Rectal smooth muscle tissue (tissue), 1 donor: ENCODE measurements at regions not wholly inside any gene's neighbourhood (a gene's known extent, or its start where the extent isn't known, plus 50 kb on each side); places are given as distances from the start of the nearest gene placed in this dataset.

Experiments used
- H3K27ac ChIP-seq: one replicate; pipeline ENCODE4 v1.7.0; 2013; ENCODE audit warnings: low read depth, low read length, inconsistent platforms
- H3K27me3 ChIP-seq: one replicate; pipeline ENCODE4 v1.7.0; 2013; ENCODE audit warnings: low read length; ENCODE audit not compliant: control insufficient read depth, insufficient read depth
- H3K36me3 ChIP-seq: one replicate; pipeline ENCODE4 v1.7.0; 2013; ENCODE audit warnings: low read length; ENCODE audit not compliant: control insufficient read depth, insufficient read depth
- H3K4me1 ChIP-seq: one replicate; pipeline ENCODE4 v1.7.0; 2013; ENCODE audit warnings: low read length; ENCODE audit not compliant: control insufficient read depth, insufficient read depth
- H3K4me3 ChIP-seq: one replicate; pipeline ENCODE4 v1.7.0; 2013; ENCODE audit warnings: low read length
- H3K9ac ChIP-seq: one replicate; pipeline ENCODE4 v1.7.0; 2013; ENCODE audit warnings: low read length

- Histone ChIP-seq H3K36me3 (no peaks in the 10 kb centered on the region), H3K27ac (no peak overlapping the region), H3K27me3 (no peaks in the 10 kb centered on the region), H3K9ac (no peak overlapping the region), H3K4me3 (no peak overlapping the region), H3K4me1 (no peaks in the 10 kb centered on the region)
These were observed 1330.4 kb downstream of the XPNPEP1 start for GRCh38 chr10:108592956-108593355.

DNA sequence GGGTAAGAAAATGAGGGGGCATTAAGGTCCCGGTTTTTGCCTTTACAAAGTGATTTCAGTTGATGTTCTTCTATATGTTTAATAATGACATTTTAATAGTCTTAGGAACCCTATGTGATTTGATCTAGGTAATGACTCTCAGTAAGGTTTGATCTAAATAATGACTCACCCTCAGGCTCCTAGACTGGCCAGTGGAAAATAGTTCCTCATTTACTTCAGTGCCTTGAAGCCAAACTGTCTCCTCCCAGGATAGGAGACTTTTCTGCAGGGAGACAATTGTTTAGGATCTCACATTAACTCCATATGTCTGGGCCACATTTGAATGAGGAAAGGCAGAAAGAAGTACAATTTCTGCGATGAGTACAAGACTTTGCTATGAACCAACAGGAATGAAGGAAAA, 1331.9 kb downstream of the XPNPEP1 start:
- no peak overlapping the region for H3K9ac ChIP-seq
- no peaks in the 10 kb centered on the region for H3K4me1 ChIP-seq
- no peaks in the 10 kb centered on the region for H3K27me3 ChIP-seq
- no peaks in the 10 kb centered on the region for H3K36me3 ChIP-seq
- no peak overlapping the region for H3K4me3 ChIP-seq
- no peak overlapping the region for H3K27ac ChIP-seq

- H3K4me3 ChIP-seq, result no peak overlapping the region
- H3K27ac ChIP-seq, result no peak overlapping the region
- no peak overlapping the region for H3K9ac ChIP-seq
- no peaks in the 10 kb centered on the region for H3K36me3 ChIP-seq
- no peaks in the 10 kb centered on the region for H3K27me3 ChIP-seq
- no peaks in the 10 kb centered on the region for H3K4me1 ChIP-seq
These were observed 1336.9 kb downstream of the XPNPEP1 start for GRCh38 chr10:108586424-108586823.

DNA sequence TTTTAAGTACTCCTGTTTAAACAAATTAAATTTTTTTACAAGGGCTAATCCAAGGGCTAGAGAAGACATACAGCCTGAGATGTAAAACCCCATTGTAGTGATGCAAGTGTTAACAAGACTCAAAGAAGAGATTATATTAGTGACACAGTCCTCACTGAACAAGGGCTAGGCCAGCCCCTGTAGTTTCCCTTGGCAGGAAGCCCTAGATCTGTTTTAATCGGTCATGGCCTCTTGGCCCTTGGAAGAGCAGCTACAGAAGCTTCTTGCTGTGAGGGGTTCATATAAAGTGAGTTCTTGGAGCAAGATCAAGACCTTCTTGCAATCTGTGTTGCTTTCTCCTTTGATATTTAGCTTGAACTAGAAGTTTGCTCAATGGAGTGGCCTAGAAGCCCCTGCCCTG, 1339.4 kb downstream of the XPNPEP1 start:
- Histone ChIP-seq H3K9ac (no peak overlapping the region), H3K4me1 (no peaks in the 10 kb centered on the region), H3K4me3 (no peak overlapping the region), H3K27me3 (no peaks in the 10 kb centered on the region), H3K36me3 (no peaks in the 10 kb centered on the region), H3K27ac (no peak overlapping the region)

GRCh38 chr10:108582888-108583287, 1340.4 kb downstream of the XPNPEP1 start:
- H3K36me3 ChIP-seq, result no peaks in the 10 kb centered on the region
- H3K27me3 ChIP-seq, result no peaks in the 10 kb centered on the region
- H3K27ac ChIP-seq, result no peak overlapping the region
- H3K9ac ChIP-seq, result no peak overlapping the region
- H3K4me3 ChIP-seq, result no peak overlapping the region
- no peaks in the 10 kb centered on the region for H3K4me1 ChIP-seq

- no peaks in the 10 kb centered on the region for H3K36me3 ChIP-seq
- no peak overlapping the region for H3K27ac ChIP-seq
- no peaks in the 10 kb centered on the region for H3K27me3 ChIP-seq
- no peaks in the 10 kb centered on the region for H3K4me1 ChIP-seq
- H3K9ac ChIP-seq, result no peak overlapping the region
- H3K4me3 ChIP-seq, result no peak overlapping the region
These were observed 1340.9 kb downstream of the XPNPEP1 start for GRCh38 chr10:108582387-108582786.

GRCh38 chr10:108578258-108578657, 1345.1 kb downstream of the XPNPEP1 start:
- Histone ChIP-seq H3K4me1 (no peaks in the 10 kb centered on the region), H3K27me3 (no peaks in the 10 kb centered on the region), H3K4me3 (no peak overlapping the region), H3K27ac (no peak overlapping the region), H3K9ac (no peak overlapping the region), H3K36me3 (no peaks in the 10 kb centered on the region)

DNA sequence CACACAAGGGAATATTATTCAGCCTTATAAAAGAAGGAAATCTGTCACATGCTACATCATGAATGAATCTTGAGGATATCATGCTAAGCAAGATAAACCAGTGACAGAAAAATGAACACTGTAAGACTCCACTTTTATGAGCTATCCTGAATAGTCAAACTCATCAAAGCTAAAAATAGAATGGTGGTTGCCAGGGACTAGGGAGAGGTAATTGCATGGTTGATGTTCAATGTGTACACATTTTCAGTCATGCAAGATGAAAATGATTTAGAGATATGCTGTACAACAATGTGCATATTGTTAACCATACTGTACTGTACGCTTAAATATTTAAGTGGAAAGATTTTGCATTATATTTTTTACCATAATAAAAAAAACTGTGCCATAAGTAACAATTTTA, 1349.1 kb downstream of the XPNPEP1 start:
- H3K27me3 ChIP-seq, result no peaks in the 10 kb centered on the region
- no peak overlapping the region for H3K4me3 ChIP-seq
- no peak overlapping the region for H3K9ac ChIP-seq
- H3K4me1 ChIP-seq, result no peaks in the 10 kb centered on the region
- no peak overlapping the region for H3K27ac ChIP-seq
- H3K36me3 ChIP-seq, result no peaks in the 10 kb centered on the region

- no peak overlapping the region for H3K27ac ChIP-seq
- no peaks in the 10 kb centered on the region for H3K36me3 ChIP-seq
- H3K4me1 ChIP-seq, result no peaks in the 10 kb centered on the region
- H3K27me3 ChIP-seq, result no peaks in the 10 kb centered on the region
- H3K4me3 ChIP-seq, result no peak overlapping the region
- H3K9ac ChIP-seq, result no peak overlapping the region
These were observed 1354.5 kb downstream of the XPNPEP1 start for GRCh38 chr10:108568824-108569223.

GRCh38 chr10:108567899-108568752, 1355.2 kb downstream of the XPNPEP1 start:
- no peaks in the 10 kb centered on the region for H3K36me3 ChIP-seq
- H3K4me1 ChIP-seq, result no peaks in the 10 kb centered on the region
- H3K9ac ChIP-seq, result no peak overlapping the region
- H3K4me3 ChIP-seq, result no peak overlapping the region
- no peaks in the 10 kb centered on the region for H3K27me3 ChIP-seq
- H3K27ac ChIP-seq, result no peak overlapping the region

DNA sequence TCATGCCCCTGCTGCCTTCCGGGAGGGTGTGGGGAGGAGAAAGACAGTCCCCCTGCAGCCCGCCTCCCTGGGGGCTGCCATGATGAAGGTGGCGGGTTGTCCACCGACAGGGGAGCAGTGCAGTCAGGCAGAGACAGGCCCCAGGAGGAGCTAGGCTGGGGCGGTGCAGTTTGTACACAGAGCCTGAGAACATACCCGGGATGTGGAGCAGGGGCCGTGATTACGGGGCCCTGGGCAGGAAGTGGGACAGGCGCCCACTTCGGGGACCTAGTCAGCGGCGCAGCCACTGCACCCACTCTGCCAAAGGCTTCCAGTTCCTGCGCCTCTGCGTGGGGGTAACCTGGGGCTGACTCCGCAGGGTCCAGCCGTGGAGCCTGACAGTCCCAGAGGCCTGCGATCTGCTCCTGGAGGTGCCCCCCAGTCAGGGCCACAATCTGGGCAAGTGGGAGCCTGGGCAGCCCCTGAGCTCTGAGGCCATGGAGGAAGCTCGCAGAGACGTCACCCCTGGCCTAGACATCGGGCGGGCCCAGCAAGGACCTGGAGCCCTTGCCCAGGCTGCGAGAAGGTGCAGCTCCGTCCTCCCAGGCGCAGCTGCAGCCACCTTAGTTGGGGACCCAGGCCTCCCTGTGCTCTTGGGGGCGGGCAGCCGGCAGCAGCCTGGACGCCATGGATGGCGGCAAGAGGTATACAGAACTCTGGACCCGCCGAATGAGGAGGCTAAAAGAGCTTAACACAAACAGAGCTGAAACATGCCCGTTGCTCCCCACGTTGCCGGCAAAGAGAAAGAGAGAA, 1356.8 kb downstream of the XPNPEP1 start:
- H3K4me1 ChIP-seq, result no peaks in the 10 kb centered on the region
- no peak overlapping the region for H3K4me3 ChIP-seq

GRCh38 chr10:108562105-108562504, 1361.2 kb downstream of the XPNPEP1 start:
- H3K4me3 ChIP-seq, result no peak overlapping the region
- no peak overlapping the region for H3K27ac ChIP-seq
- H3K4me1 ChIP-seq, result no peaks in the 10 kb centered on the region
- H3K36me3 ChIP-seq, result no peaks in the 10 kb centered on the region
- H3K27me3 ChIP-seq, result no peaks in the 10 kb centered on the region
- H3K9ac ChIP-seq, result no peak overlapping the region

More for the DNA sequence above, 1356.8 kb downstream of the XPNPEP1 start:
- Histone ChIP-seq H3K36me3 (no peaks in the 10 kb centered on the region), H3K27me3 (no peaks in the 10 kb centered on the region), H3K9ac (no peak overlapping the region), H3K27ac (no peak overlapping the region)
